ENCODE measurements at regions not wholly inside any gene's neighbourhood (a gene's known extent, or its start where the extent isn't known, plus 50 kb on each side); places are given as distances from the start of the nearest gene placed in this dataset.
"Not testable (repeated sequence)": the region's sequence is repeated elsewhere in the genome, so short reads cannot be mapped to it uniquely, and the experiment has no call there.

DNA sequence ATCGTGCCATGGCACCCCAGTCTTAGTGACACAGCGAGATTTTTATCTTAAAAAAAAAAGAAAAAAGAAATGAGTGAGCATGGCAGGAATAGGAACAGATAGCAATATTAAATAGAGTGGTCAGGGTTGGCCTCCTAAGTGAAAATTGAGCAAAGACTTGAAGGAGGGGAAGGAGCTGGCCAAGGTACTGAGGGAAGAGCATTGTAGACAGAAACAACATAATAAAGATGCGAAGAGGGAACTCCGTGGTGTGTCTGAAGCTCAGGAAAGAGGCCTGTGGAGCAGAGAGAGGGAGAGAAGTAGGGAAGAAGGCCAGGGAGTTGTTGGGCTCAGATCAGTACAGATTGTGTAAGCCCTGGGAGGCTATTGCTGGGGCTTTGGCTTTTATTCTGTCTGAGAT lies 1256.1 kb downstream of the FOXD4L5 start:
- TF ChIP-seq, protein P1, sequence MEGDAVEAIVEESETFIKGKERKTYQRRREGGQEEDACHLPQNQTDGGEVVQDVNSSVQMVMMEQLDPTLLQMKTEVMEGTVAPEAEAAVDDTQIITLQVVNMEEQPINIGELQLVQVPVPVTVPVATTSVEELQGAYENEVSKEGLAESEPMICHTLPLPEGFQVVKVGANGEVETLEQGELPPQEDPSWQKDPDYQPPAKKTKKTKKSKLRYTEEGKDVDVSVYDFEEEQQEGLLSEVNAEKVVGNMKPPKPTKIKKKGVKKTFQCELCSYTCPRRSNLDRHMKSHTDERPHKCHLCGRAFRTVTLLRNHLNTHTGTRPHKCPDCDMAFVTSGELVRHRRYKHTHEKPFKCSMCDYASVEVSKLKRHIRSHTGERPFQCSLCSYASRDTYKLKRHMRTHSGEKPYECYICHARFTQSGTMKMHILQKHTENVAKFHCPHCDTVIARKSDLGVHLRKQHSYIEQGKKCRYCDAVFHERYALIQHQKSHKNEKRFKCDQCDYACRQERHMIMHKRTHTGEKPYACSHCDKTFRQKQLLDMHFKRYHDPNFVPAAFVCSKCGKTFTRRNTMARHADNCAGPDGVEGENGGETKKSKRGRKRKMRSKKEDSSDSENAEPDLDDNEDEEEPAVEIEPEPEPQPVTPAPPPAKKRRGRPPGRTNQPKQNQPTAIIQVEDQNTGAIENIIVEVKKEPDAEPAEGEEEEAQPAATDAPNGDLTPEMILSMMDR (IDR thresholded peaks at IDR 0.05), result not testable (repeated sequence)
- TF ChIP-seq POLR2AphosphoS5 (IDR thresholded peaks at IDR 0.05), result not testable (repeated sequence)

Data from upper lobe of left lung (tissue), 4 donors.